H1 (cell line): ENCODE measurements at regions not wholly inside any gene's neighbourhood (a gene's known extent, or its start where the extent isn't known, plus 50 kb on each side); places are given as distances from the start of the nearest gene placed in this dataset.

ENCODE experiments used
- CTCF ChIA-PET: fragments of 300-600 bp; sonication (Branson Sonifier 250); formaldehyde crosslinking; loops from one replicate; lab custom pipeline; 2021; ENCODE audit not compliant: partially characterized antibody; lab: Charles Lee
- POLR2A ChIA-PET: fragments of 300-600 bp; sonication (Branson Sonifier 250); formaldehyde crosslinking; loops from one replicate; lab custom pipeline; 2021; ENCODE audit warnings: inconsistent platforms; ENCODE audit not compliant: partially characterized antibody; lab: Charles Lee
- DNase-seq, 2 experiments: peaks; one replicate each; pipeline versions ENCODE4 v3.0.0 to v3.0.0-alpha.2; 2010 to 2022; ENCODE audit warnings: low spot score in 2 of 2, low read depth in 1 of 2, mixed read lengths in 1 of 2
- FAIRE-seq: peaks from 2 replicates; lab custom pipeline; 2011; peaks lifted over from hg19 to GRCh38; lab: Jason Lieb, UNC
- H2AFZ ChIP-seq: 2 replicates; pipeline ENCODE4 v1.8.1; 2012; ENCODE audit warnings: low read length, inconsistent platforms
- H2AK5ac ChIP-seq: 2 replicates; pipeline ENCODE4 v1.6.1; 2013; ENCODE audit warnings: low read depth, low read length
- H2BK120ac ChIP-seq: replicated peaks from 2 replicates; pipeline ENCODE3; 2013; ENCODE audit warnings: low read depth, low read length, inconsistent platforms
- H2BK12ac ChIP-seq: 2 replicates; pipeline ENCODE4 v1.6.1; 2013; ENCODE audit warnings: low read depth, low read length
- H2BK15ac ChIP-seq: 2 replicates; pipeline ENCODE4 v1.6.1; 2013; ENCODE audit warnings: low read length
- H2BK20ac ChIP-seq: 2 replicates; pipeline ENCODE4 v1.6.1; 2013; ENCODE audit warnings: low read length
- H2BK5ac ChIP-seq: 2 replicates; pipeline ENCODE4 v1.6.1; 2013; ENCODE audit warnings: low read depth, low read length
- H3K14ac ChIP-seq: 2 replicates; pipeline ENCODE4 v1.6.1; 2013; ENCODE audit warnings: inconsistent platforms; ENCODE audit not compliant: insufficient read length
- H3K18ac ChIP-seq: 2 replicates; pipeline ENCODE4 v1.6.1; 2013; ENCODE audit warnings: low read length; ENCODE audit errors: extremely low read depth
- H3K23ac ChIP-seq: 2 replicates; pipeline ENCODE4 v1.6.1; 2013; ENCODE audit warnings: inconsistent platforms; ENCODE audit not compliant: insufficient read length
- H3K23me2 ChIP-seq: 2 replicates; pipeline ENCODE4 v1.6.1; 2013; ENCODE audit warnings: low read depth, low read length
- H3K27ac ChIP-seq: 2 replicates; pipeline ENCODE4 v1.6.1; 2011; ENCODE audit warnings: low read depth, low read length, inconsistent platforms
- H3K27me3 ChIP-seq, 4 experiments: replicated peaks in 1 of 4; 1 replicate in 1 of 4; 2 replicates in 3 of 4; pipeline versions ENCODE4 v1.6.1 to v1.8.1; 2011 to 2013; ENCODE audit warnings: low read length in 3 of 4, mild to moderate bottlenecking in 3 of 4, inconsistent platforms in 2 of 4, mixed read lengths in 2 of 4, moderate library complexity in 1 of 4; ENCODE audit not compliant: control insufficient read depth in 3 of 4, insufficient read depth in 3 of 4; ENCODE audit errors: extremely low read depth in 1 of 4
- H3K36me3 ChIP-seq, 4 experiments: 2 replicates each; pipeline versions ENCODE4 v1.6.1 to v1.8.1; 2011 to 2013; ENCODE audit warnings: mild to moderate bottlenecking in 4 of 4, low read length in 3 of 4, moderate library complexity in 2 of 4, control low read depth in 1 of 4, inconsistent platforms in 1 of 4; ENCODE audit not compliant: insufficient read depth in 4 of 4, control insufficient read depth in 2 of 4
- H3K4ac ChIP-seq: replicated peaks from 2 replicates; pipeline ENCODE3; 2013; ENCODE audit warnings: low read length, low read depth, mixed read lengths, inconsistent platforms; ENCODE audit not compliant: insufficient read length
- H3K4me1 ChIP-seq, 4 experiments: replicated peaks in 1 of 4; 1 replicate in 1 of 4; 2 replicates in 3 of 4; pipeline versions ENCODE4 v1.6.1 to v1.8.1; 2011 to 2013; ENCODE audit warnings: low read length in 3 of 4, inconsistent platforms in 2 of 4, mixed read lengths in 1 of 4; ENCODE audit not compliant: insufficient read depth in 4 of 4, control insufficient read depth in 3 of 4
- H3K4me2 ChIP-seq, 2 experiments: 2 replicates each; pipeline versions ENCODE4 v1.6.1 to v1.8.1; 2011 to 2013; ENCODE audit warnings: low read depth in 2 of 2, low read length in 2 of 2, control low read depth in 1 of 2, inconsistent platforms in 1 of 2, mild to moderate bottlenecking in 1 of 2; ENCODE audit not compliant: insufficient read depth in 1 of 2
- H3K4me3 ChIP-seq, 4 experiments: fragments of 200-600, 300-600 bp in 1 of 4; sonication (generic), shearing (Covaris generic), sonication (Bioruptor Twin) in 1 of 4; 2 replicates each; pipeline versions ENCODE4 v1.5.1 to v1.8.1; 2011 to 2016; ENCODE audit warnings: low read length in 4 of 4, low read depth in 3 of 4, control low read depth in 2 of 4, inconsistent platforms in 2 of 4, mild to moderate bottlenecking in 2 of 4, mixed read lengths in 1 of 4, moderate library complexity in 1 of 4; ENCODE audit not compliant: insufficient read depth in 2 of 4; ENCODE audit errors: extremely low read depth in 1 of 4
- H3K56ac ChIP-seq: replicated peaks from 2 replicates; pipeline ENCODE3; 2013; ENCODE audit warnings: low read depth, mild to moderate bottlenecking, mixed read lengths, low read length, inconsistent platforms; ENCODE audit not compliant: insufficient read length
- H3K79me1 ChIP-seq: 2 replicates; pipeline ENCODE4 v1.6.1; 2013; ENCODE audit warnings: low read depth, low read length, control low read depth
- H3K79me2 ChIP-seq, 2 experiments: 2 replicates each; pipeline versions ENCODE4 v1.6.1 to v1.8.1; 2012 to 2013; ENCODE audit warnings: low read length in 2 of 2, mild to moderate bottlenecking in 2 of 2, inconsistent platforms in 1 of 2; ENCODE audit not compliant: insufficient read depth in 2 of 2, control insufficient read depth in 1 of 2
- H3K9ac ChIP-seq, 4 experiments: replicated peaks in 1 of 4; 1 replicate in 1 of 4; 2 replicates in 3 of 4; pipeline versions ENCODE4 v1.6.1 to v1.8.1; 2011 to 2013; ENCODE audit warnings: low read depth in 3 of 4, low read length in 3 of 4, control low read depth in 2 of 4, mild to moderate bottlenecking in 2 of 4, moderate library complexity in 2 of 4, inconsistent platforms in 1 of 4; ENCODE audit errors: extremely low read depth in 1 of 4
- H3K9me3 ChIP-seq, 2 experiments: 2 replicates each; pipeline versions ENCODE4 v1.6.1 to v1.8.1; 2012 to 2013; ENCODE audit warnings: mild to moderate bottlenecking in 2 of 2, moderate library complexity in 2 of 2, control low read depth in 1 of 2, inconsistent platforms in 1 of 2, low read depth in 1 of 2, low read length in 1 of 2, mixed read lengths in 1 of 2; ENCODE audit not compliant: insufficient read depth in 2 of 2
- H4K20me1 ChIP-seq, 2 experiments: replicated peaks in 1 of 2; 2 replicates each; pipeline versions ENCODE3 to v1.8.1; 2011 to 2013; ENCODE audit warnings: inconsistent platforms in 2 of 2, low read length in 2 of 2, mild to moderate bottlenecking in 1 of 2; ENCODE audit not compliant: insufficient read depth in 2 of 2, control insufficient read depth in 1 of 2
- H4K5ac ChIP-seq: 2 replicates; pipeline ENCODE4 v1.6.1; 2013; ENCODE audit warnings: low read length, low read depth, mixed read lengths, inconsistent platforms; ENCODE audit not compliant: insufficient read length
- H4K8ac ChIP-seq: 2 replicates; pipeline ENCODE4 v1.8.0; 2013; ENCODE audit warnings: mild to moderate bottlenecking, moderate library complexity, low read length, inconsistent platforms; ENCODE audit not compliant: insufficient read depth; ENCODE audit errors: extremely low read depth
- H4K91ac ChIP-seq: replicated peaks from 2 replicates; pipeline ENCODE3; 2013; ENCODE audit warnings: low read length, mixed read lengths, inconsistent platforms; ENCODE audit not compliant: insufficient read length
- BACH1 ChIP-seq: IDR thresholded peaks from 2 replicates; pipeline ENCODE4 v1.6.1; 2012; ENCODE audit warnings: low read length, improper control_type of control experiment
- BCL11A ChIP-seq, 2 experiments: IDR thresholded peaks; one replicate each; pipeline ENCODE4 v1.6.1; 2011; ENCODE audit warnings: low read depth in 2 of 2, low read length in 2 of 2, mild to moderate bottlenecking in 2 of 2
- CBX8 ChIP-seq: fragments of 300-800, 300-1000 bp; sonication (generic); IDR thresholded peaks from 2 replicates; pipeline ENCODE4 v1.7.1; 2016; ENCODE audit warnings: low read depth, low read length, borderline replicate concordance
- CEBPB ChIP-seq: IDR thresholded peaks from 2 replicates; pipeline ENCODE4 v1.6.1; 2012; ENCODE audit warnings: low read depth, low read length
- CREB1 ChIP-seq: IDR thresholded peaks from 2 replicates; pipeline ENCODE4 v1.6.1; 2012; ENCODE audit warnings: inconsistent platforms
- EGR1 ChIP-seq: IDR thresholded peaks from 2 replicates; pipeline ENCODE4 v1.6.1; 2011; ENCODE audit warnings: low read depth, low read length, borderline replicate concordance
- GTF2F1 ChIP-seq: IDR thresholded peaks from 2 replicates; pipeline ENCODE4 v1.6.1; 2012; ENCODE audit warnings: low read depth, low read length, improper control_type of control experiment, borderline replicate concordance
- HDAC6 ChIP-seq: IDR thresholded peaks from one replicate; pipeline ENCODE4 v1.7.1; 2012; ENCODE audit warnings: low read depth, mild to moderate bottlenecking, inconsistent platforms, low read length, moderate library complexity
- MAFK ChIP-seq: IDR thresholded peaks from 2 replicates; pipeline ENCODE4 v1.6.1; 2012; ENCODE audit warnings: low read depth, mild to moderate bottlenecking, improper control_type of control experiment, low read length
- NRF1 ChIP-seq: IDR thresholded peaks from 2 replicates; pipeline ENCODE4 v1.6.1; 2011; ENCODE audit warnings: mild to moderate bottlenecking, low read depth, low read length, improper control_type of control experiment
- RFX5 ChIP-seq: IDR thresholded peaks from 2 replicates; pipeline ENCODE4 v1.6.1; 2011; ENCODE audit warnings: low read depth, low read length, improper control_type of control experiment, borderline replicate concordance
- WGBS, 2 experiments: shearing (Covaris generic) in 1 of 2; methylation state at CpG; one replicate each; pipeline versions ENCODE4 v1.1.6 to v1.1.7; 2013 to 2015; ENCODE audit warnings: low lambda C conversion rate in 2 of 2, mixed read lengths in 2 of 2, inconsistent platforms in 1 of 2, low coverage in 1 of 2, missing lambda C conversion rate in 1 of 2; ENCODE audit not compliant: insufficient replicate concordance in 2 of 2, insufficient coverage in 1 of 2, insufficient read length in 1 of 2; ENCODE audit errors: extremely low coverage in 1 of 2, missing lambda C conversion rate in 1 of 2; 5-methylcytosine and 5-hydroxymethylcytosine counted together
- TF ChIP-seq, protein P1 (sequence below): IDR thresholded peaks from 2 replicates; pipeline ENCODE4 v1.6.1; 2011; ENCODE audit warnings: low read depth, mild to moderate bottlenecking, low read length; ENCODE audit not compliant: insufficient read depth
- TF ChIP-seq, protein P2 (sequence below), 3 experiments: IDR thresholded peaks; 1 replicate in 2 of 3; 2 replicates in 1 of 3; pipeline versions ENCODE4 v1.5.1 to v1.6.1; 2011; ENCODE audit warnings: low read length in 3 of 3, mild to moderate bottlenecking in 3 of 3, inconsistent platforms in 2 of 3, low read depth in 1 of 3, moderate library complexity in 1 of 3; ENCODE audit not compliant: insufficient read depth in 1 of 3; ENCODE audit errors: control extremely low read depth in 1 of 3

DNA sequence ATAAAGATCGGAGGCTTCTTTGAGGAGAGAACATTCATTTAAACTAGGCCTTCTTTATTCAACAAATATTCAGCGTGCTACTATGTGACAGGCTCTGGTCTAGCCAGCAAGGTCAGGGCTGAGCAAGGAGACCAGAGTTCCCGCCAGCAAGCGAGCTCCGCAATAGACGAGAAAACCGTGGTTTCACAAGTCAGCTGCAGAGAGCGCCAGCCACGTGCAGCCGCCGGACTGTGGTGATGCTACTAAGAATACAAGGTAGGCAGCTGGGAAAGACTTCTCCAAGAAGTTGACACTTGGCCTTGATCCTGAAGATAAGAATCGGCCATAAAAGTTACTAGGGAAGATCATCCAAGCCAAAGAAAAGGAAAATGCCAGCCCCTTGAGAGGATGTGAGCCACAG lies 533.7 kb upstream of the SALL3 start:
- no peak overlapping the region for H4K8ac ChIP-seq
- no peak for DNase-seq
- no peak overlapping the region for H2BK15ac ChIP-seq
- H3K4ac ChIP-seq = no peak overlapping the region
- no peak overlapping the region for H4K5ac ChIP-seq
- 91% methylated on average over 12 of the region's 12 CpGs; no CpG with 5 or more reads in 1 of the 2 experiments for WGBS, 2 experiments
- no peak for FAIRE-seq
- peaks cover 0 to 2% (median 0%) of the 10 kb centered on the region in 4 experiments; a peak in 1 of 7 replicates for H3K4me1 ChIP-seq
- ChIA-PET CTCF (no interaction called here), POLR2A (no interaction called here)
- H2BK120ac ChIP-seq = no peak overlapping the region
- no peak overlapping the region for H3K23ac ChIP-seq
- no peak overlapping the region for H4K91ac ChIP-seq
- no peak overlapping the region for H3K56ac ChIP-seq
- H2BK5ac ChIP-seq = no peak overlapping the region
- H3K79me1 ChIP-seq = no peaks in the 10 kb centered on the region; the same call in 1 of the 2 replicates
- no peak overlapping the region for H2BK20ac ChIP-seq
- no peak overlapping the region for H3K4me2 ChIP-seq
- H2BK12ac ChIP-seq = no peak overlapping the region
- H3K14ac ChIP-seq = no peak overlapping the region
- no peaks in the 10 kb centered on the region for H3K27me3 ChIP-seq
- no peak overlapping the region for H2AK5ac ChIP-seq
- peaks cover 0 to 4% of the 10 kb centered on the region in 2 experiments for H4K20me1 ChIP-seq
- peaks cover 10% of the 10 kb centered on the region for H3K23me2 ChIP-seq
- H3K4me3 ChIP-seq = no peak overlapping the region
- H3K36me3 ChIP-seq = no peaks in the 10 kb centered on the region
- no peak overlapping the region for H3K27ac ChIP-seq
- H3K9ac ChIP-seq = no peak overlapping the region
- H3K18ac ChIP-seq = no peak overlapping the region
- peaks cover 0 to 7% of the 10 kb centered on the region in 2 experiments; a peak in 1 of 4 replicates for H3K9me3 ChIP-seq
- H3K79me2 ChIP-seq = no peaks in the 10 kb centered on the region
- H2AFZ ChIP-seq = no peak overlapping the region
- TF ChIP-seq BCL11A (IDR thresholded peaks at IDR 0.05; ENCODE audit: low read depth in 2 of 2, low read length in 2 of 2) (no peak), RFX5 (no peak), GTF2F1 (no peak), HDAC6 (no peak), CREB1 (no peak), EGR1 (no peak), CEBPB (no peak), NRF1 (no peak), BACH1 (no peak), CBX8 (no peak), MAFK (no peak)
- TF ChIP-seq, protein P1, sequence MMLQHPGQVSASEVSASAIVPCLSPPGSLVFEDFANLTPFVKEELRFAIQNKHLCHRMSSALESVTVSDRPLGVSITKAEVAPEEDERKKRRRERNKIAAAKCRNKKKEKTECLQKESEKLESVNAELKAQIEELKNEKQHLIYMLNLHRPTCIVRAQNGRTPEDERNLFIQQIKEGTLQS = no peak
- TF ChIP-seq, protein P2, sequence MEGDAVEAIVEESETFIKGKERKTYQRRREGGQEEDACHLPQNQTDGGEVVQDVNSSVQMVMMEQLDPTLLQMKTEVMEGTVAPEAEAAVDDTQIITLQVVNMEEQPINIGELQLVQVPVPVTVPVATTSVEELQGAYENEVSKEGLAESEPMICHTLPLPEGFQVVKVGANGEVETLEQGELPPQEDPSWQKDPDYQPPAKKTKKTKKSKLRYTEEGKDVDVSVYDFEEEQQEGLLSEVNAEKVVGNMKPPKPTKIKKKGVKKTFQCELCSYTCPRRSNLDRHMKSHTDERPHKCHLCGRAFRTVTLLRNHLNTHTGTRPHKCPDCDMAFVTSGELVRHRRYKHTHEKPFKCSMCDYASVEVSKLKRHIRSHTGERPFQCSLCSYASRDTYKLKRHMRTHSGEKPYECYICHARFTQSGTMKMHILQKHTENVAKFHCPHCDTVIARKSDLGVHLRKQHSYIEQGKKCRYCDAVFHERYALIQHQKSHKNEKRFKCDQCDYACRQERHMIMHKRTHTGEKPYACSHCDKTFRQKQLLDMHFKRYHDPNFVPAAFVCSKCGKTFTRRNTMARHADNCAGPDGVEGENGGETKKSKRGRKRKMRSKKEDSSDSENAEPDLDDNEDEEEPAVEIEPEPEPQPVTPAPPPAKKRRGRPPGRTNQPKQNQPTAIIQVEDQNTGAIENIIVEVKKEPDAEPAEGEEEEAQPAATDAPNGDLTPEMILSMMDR (IDR thresholded peaks at IDR 0.05; ENCODE audit: control extremely low read depth in 1 of 3, insufficient read depth in 1 of 3, low read depth in 1 of 3, low read length in 3 of 3) = no peak
